Colon (tissue), 2 donors: ENCODE measurements at regions not wholly inside any gene's neighbourhood (a gene's known extent, or its start where the extent isn't known, plus 50 kb on each side); places are given as distances from the start of the nearest gene placed in this dataset.
"Not testable (repeated sequence)": the region's sequence is repeated elsewhere in the genome, so short reads cannot be mapped to it uniquely, and the experiment has no call there.

Experiments used
- FAIRE-seq: peaks from 2 replicates; lab custom pipeline; 2012; peaks lifted over from hg19 to GRCh38; lab: Jason Lieb, UNC
- donor health status: control.
- donor health status: control.

GRCh38 chr6:80923816-80924215, 817.3 kb downstream of the BCKDHB start:
- FAIRE-seq: no peak

GRCh38 chr6:80922916-80923455, 816.5 kb downstream of the BCKDHB start:
- FAIRE-seq: no peak

GRCh38 chr6:80921861-80922460, 815.5 kb downstream of the BCKDHB start:
- FAIRE-seq: no peak

GRCh38 chr6:80907831-80908230, 801.4 kb downstream of the BCKDHB start:
- FAIRE-seq: no peak

- FAIRE-seq: no peak
Observed at GRCh38 chr6:80903711-80904110, 797.2 kb downstream of the BCKDHB start.

- no peak for FAIRE-seq
Observed at GRCh38 chr6:80886475-80886874, 780.0 kb downstream of the BCKDHB start.

- FAIRE-seq: no peak
Observed at GRCh38 chr6:80872951-80873308, 766.5 kb downstream of the BCKDHB start.

- no peak for FAIRE-seq
Observed at GRCh38 chr6:80872199-80872950, 765.9 kb downstream of the BCKDHB start.

GRCh38 chr6:80862756-80863155, 756.3 kb downstream of the BCKDHB start:
- FAIRE-seq: no peak

- no peak for FAIRE-seq
Observed at GRCh38 chr6:80860107-80860506, 753.6 kb downstream of the BCKDHB start.

- FAIRE-seq: not testable (repeated sequence)
Observed at GRCh38 chr6:80847973-80848372, 741.5 kb downstream of the BCKDHB start.

- FAIRE-seq: no peak
Observed at GRCh38 chr6:80832337-80832736, 725.9 kb downstream of the BCKDHB start.

GRCh38 chr6:80793411-80793810, 686.9 kb downstream of the BCKDHB start:
- FAIRE-seq: no peak

- no peak for FAIRE-seq
Observed at GRCh38 chr6:80792151-80792550, 685.7 kb downstream of the BCKDHB start.

- no peak for FAIRE-seq
Observed at GRCh38 chr6:80789912-80790570, 683.6 kb downstream of the BCKDHB start.

- FAIRE-seq: not testable (repeated sequence)
Observed at GRCh38 chr6:80783271-80783670, 676.8 kb downstream of the BCKDHB start.

- no peak for FAIRE-seq
Observed at GRCh38 chr6:80771941-80772340, 665.5 kb downstream of the BCKDHB start.

GRCh38 chr6:80769106-80769505, 662.6 kb downstream of the BCKDHB start:
- no peak for FAIRE-seq

- no peak for FAIRE-seq
Observed at GRCh38 chr6:80767808-80768207, 661.3 kb downstream of the BCKDHB start.

GRCh38 chr6:80744213-80744612, 637.7 kb downstream of the BCKDHB start:
- FAIRE-seq: no peak

GRCh38 chr6:80742481-80742880, 636.0 kb downstream of the BCKDHB start:
- no peak for FAIRE-seq

- FAIRE-seq: no peak
Observed at GRCh38 chr6:80733641-80734040, 627.2 kb downstream of the BCKDHB start.

GRCh38 chr6:80728830-80729229, 622.4 kb downstream of the BCKDHB start:
- FAIRE-seq: no peak
